ENCODE measurements at regions not wholly inside any gene's neighbourhood (a gene's known extent, or its start where the extent isn't known, plus 50 kb on each side); places are given as distances from the start of the nearest gene placed in this dataset.

- in situ Hi-C loops (cut with HindIII; ENCODE audit: low pct_unique_long_range_greater_than_20kb, low sequenced_read_pairs): no loop called here
- no peak for DNase-seq (ENCODE audit: low read depth in 1 of 2, low spot score in 1 of 2)
- no peak for TF ChIP-seq JUND (IDR thresholded peaks at IDR 0.05; ENCODE audit: low read depth)
Measured at GRCh38 chr12:98359856-98360255, 155.5 kb upstream of the TMPO start.

DNA sequence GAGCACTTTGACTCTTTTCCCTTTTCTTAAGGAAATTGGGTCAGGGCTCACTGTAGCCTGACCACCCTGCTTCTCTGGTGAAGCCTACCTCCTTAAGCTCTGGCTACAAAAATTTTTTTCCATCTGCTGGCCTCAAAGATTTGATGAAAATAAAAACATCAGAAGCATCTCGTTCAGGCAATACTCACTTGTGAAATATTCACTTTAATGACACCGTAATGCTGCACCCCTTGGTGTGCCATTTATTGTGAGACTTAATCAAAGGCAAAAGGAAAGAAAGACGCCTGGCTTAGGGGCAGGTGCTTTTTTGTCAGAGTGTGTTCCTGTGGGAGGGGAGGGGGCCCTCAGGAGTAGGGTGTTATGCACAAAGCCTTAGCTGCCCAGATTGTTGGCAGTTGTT is 155.0 kb upstream of the TMPO start:
- in situ Hi-C loops (cut with HindIII; ENCODE audit: low pct_unique_long_range_greater_than_20kb, low sequenced_read_pairs): no loop called here
- DNase-seq (ENCODE audit: low read depth in 1 of 2, low spot score in 1 of 2): no peak
- TF ChIP-seq JUND (IDR thresholded peaks at IDR 0.05; ENCODE audit: low read depth): no peak

DNA sequence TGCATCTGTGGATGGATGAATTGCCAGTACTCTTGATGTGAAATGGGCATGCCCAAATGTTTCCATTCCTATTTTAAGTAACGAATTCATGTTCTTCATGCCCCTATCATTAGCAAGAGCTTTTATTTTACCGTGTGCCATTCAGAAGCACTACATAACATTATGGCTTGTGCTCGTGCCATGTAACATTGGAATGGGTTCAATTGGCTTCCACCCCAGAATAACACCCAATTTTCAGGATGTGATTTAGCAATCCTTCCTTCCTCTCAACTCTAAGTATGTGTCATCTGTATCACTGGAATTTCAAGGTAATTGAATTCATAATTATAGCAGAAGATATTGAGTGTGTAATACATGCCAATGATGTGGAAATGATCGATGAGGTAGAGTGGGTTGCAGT is 145.8 kb upstream of the TMPO start:
- DNase-seq (ENCODE audit: low read depth in 1 of 2, low spot score in 1 of 2): no peak
- in situ Hi-C loops (cut with HindIII; ENCODE audit: low pct_unique_long_range_greater_than_20kb, low sequenced_read_pairs): no loop called here
- TF ChIP-seq JUND (IDR thresholded peaks at IDR 0.05; ENCODE audit: low read depth): no peak

DNA sequence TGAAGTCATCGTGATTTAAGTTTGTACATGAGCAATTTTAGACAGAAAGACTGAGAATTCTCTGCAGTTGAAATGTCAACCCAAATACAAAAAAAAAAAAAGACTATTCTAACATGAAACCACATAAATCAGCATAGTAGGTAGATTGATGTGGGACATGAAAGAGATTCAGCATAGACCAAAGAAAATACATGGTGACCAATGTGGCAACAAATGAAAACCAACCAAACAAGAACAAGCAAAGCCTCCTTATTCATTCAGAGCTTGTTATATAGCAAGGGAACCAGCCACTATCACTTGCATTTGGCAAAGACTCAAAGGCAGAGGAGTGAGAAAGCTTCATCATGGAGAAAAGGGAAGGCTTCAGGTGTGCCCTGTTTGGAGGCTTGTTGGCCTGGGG is 144.4 kb upstream of the TMPO start:
- in situ Hi-C loops (cut with HindIII; ENCODE audit: low pct_unique_long_range_greater_than_20kb, low sequenced_read_pairs): no loop called here
- TF ChIP-seq JUND (IDR thresholded peaks at IDR 0.05; ENCODE audit: low read depth): no peak
- no peak for DNase-seq (ENCODE audit: low read depth in 1 of 2, low spot score in 1 of 2)

DNA sequence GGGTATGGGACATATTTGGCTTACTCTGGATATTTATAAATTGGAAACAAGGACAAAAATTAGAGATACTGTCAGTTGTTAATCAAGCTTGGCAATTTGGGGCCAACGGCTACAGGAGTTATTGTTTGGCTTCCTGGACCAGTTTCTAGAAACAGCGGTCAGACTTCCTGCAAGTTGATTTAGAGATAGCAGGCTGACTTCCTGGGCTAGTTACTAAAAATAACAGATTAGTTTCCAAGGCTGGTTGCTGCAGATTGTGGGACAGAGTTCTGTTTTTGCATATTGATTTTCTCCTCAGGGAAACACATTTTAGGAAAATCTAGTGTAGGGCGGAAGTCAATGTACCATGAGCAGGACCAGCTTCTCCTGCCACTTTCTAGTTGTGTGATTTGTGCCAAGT is 144.0 kb upstream of the TMPO start:
- in situ Hi-C loops (cut with HindIII; ENCODE audit: low pct_unique_long_range_greater_than_20kb, low sequenced_read_pairs): no loop called here
- TF ChIP-seq JUND (IDR thresholded peaks at IDR 0.05; ENCODE audit: low read depth): peak; percentile 32; the same call in 1 of the 2 replicates
- peak in 1 of 2 experiments; percentile 62 for DNase-seq (ENCODE audit: low read depth in 1 of 2, low spot score in 1 of 2)

DNA sequence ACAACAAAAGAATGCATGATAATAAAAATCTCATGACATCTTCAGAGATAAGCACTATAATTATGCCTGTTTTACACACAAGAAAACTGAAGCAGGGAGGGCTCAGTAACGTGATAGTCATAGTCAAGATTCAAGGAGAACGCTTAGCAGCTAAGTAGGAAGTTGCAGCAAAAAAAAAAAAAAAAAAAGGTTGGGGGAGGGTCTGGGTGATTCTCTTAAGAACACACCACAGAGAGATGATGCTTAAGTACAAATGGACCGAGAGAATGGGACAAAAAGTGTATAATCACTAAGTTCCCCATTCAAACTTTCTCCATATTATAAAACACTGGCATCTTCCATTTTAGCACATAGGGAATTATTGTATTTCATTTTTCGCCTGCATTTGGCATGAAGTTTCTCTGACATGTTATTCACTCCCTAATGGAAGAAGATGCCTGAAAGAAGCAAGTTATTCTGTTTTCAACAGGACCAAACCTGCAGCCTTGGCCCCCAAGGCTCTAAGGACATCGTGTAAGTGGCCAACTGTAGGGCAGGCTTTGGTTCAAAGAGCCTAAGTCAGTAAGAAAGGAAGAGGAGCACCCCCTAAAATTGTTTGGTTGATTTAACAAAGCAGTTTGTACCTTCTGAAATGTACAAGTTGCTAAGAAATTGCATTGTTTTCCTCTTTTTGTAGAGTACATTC is 142.9 kb upstream of the TMPO start:
- TF ChIP-seq JUND (IDR thresholded peaks at IDR 0.05; ENCODE audit: low read depth): no peak
- DNase-seq (ENCODE audit: low read depth in 1 of 2, low spot score in 1 of 2): no peak
- in situ Hi-C loops (cut with HindIII; ENCODE audit: low pct_unique_long_range_greater_than_20kb, low sequenced_read_pairs): no loop called here

DNA sequence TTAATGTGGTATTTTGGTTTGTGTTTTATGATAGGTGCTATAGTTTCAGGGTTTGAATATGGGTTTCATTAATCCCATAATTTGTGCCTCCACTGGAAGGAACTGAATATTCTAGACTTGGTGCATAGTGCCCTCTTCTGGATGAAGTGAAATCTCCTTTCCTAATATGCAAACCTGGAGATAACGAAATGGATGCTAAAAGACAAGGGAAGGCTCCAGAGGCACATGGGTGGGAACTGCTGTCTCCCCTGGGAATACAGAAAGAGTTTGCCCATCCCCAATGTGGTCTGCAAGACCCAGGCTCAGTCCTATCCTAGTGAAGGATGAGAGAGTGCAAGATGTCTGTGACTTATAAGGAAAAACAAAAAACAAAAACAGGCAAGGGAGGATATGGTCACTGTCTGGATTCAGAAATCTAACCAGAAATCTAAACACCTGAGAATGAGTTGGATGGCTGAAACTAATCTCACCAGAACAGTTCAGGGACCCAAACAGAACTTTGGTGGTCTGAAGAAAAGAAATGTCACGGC is 142.3 kb upstream of the TMPO start:
- DNase-seq (ENCODE audit: low read depth in 1 of 2, low spot score in 1 of 2): peak; percentile 37 to 81
- TF ChIP-seq JUND (IDR thresholded peaks at IDR 0.05; ENCODE audit: low read depth): no peak
- in situ Hi-C loops (cut with HindIII; ENCODE audit: low pct_unique_long_range_greater_than_20kb, low sequenced_read_pairs): no loop called here

DNA sequence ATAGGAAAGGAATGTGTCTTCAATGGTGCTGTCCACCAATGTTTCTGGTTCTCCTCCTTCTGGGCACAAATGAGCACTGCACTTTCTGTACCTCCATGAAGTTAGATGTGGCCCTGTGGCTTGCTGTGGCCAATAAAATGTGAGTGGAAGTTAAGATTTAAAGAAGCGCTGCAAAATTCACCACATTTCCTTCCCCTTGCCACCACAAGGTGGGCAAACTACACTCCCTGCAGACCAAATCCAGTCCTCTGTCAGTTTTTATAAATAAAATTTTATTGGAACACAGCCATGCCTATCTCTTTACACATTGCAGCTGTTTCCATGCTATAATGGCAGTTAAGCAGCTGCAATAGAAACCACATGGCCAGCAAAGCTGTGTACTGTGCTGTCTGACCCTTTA is 141.4 kb upstream of the TMPO start:
- in situ Hi-C loops (cut with HindIII; ENCODE audit: low pct_unique_long_range_greater_than_20kb, low sequenced_read_pairs): no loop called here
- DNase-seq (ENCODE audit: low read depth in 1 of 2, low spot score in 1 of 2): peak in 1 of 2 experiments; percentile 55
- TF ChIP-seq JUND (IDR thresholded peaks at IDR 0.05; ENCODE audit: low read depth): no peak

GRCh38 chr12:98379106-98379505 is 136.3 kb upstream of the TMPO start:
- in situ Hi-C loops (cut with HindIII; ENCODE audit: low pct_unique_long_range_greater_than_20kb, low sequenced_read_pairs): no loop called here
- no peak for DNase-seq (ENCODE audit: low read depth in 1 of 2, low spot score in 1 of 2)

GRCh38 chr12:98385641-98386040 is 129.7 kb upstream of the TMPO start:
- no peak for TF ChIP-seq JUND (IDR thresholded peaks at IDR 0.05; ENCODE audit: low read depth)
- in situ Hi-C loops (cut with HindIII; ENCODE audit: low pct_unique_long_range_greater_than_20kb, low sequenced_read_pairs): no loop called here
- no peak for DNase-seq (ENCODE audit: low read depth in 1 of 2, low spot score in 1 of 2)

More at GRCh38 chr12:98379106-98379505, 136.3 kb upstream of the TMPO start:
- no peak for TF ChIP-seq JUND (IDR thresholded peaks at IDR 0.05; ENCODE audit: low read depth)

GRCh38 chr12:98387444-98387843 is 127.9 kb upstream of the TMPO start:
- in situ Hi-C loops (cut with HindIII; ENCODE audit: low pct_unique_long_range_greater_than_20kb, low sequenced_read_pairs): no loop called here

GRCh38 chr12:98388126-98388525 is 127.3 kb upstream of the TMPO start:
- in situ Hi-C loops (cut with HindIII; ENCODE audit: low pct_unique_long_range_greater_than_20kb, low sequenced_read_pairs): no loop called here
- no peak for TF ChIP-seq JUND (IDR thresholded peaks at IDR 0.05; ENCODE audit: low read depth)
- DNase-seq (ENCODE audit: low read depth in 1 of 2, low spot score in 1 of 2): no peak

More at GRCh38 chr12:98387444-98387843, 127.9 kb upstream of the TMPO start:
- TF ChIP-seq JUND (IDR thresholded peaks at IDR 0.05; ENCODE audit: low read depth): no peak
- no peak for DNase-seq (ENCODE audit: low read depth in 1 of 2, low spot score in 1 of 2)

DNA sequence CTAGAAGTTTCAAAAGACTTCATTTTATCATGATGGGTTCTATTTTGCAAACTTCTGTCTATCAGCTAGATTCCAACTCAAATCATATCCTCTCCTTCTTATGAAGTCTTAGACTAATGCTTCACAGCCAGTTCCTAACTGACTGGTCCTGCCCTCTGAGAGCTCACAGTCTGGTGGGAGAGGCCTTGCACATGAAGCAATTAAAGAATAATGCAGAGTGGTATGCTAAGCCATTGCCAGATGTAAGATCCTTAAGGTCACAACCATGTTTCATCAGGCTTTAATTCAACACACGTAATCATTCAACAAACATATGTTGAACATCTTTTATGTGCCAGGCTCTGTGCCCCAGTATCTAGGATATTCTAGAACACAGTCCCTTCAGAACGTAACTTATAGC is 125.8 kb upstream of the TMPO start:
- in situ Hi-C loops (cut with HindIII; ENCODE audit: low pct_unique_long_range_greater_than_20kb, low sequenced_read_pairs): no loop called here
- TF ChIP-seq JUND (IDR thresholded peaks at IDR 0.05; ENCODE audit: low read depth): no peak
- DNase-seq (ENCODE audit: low read depth in 1 of 2, low spot score in 1 of 2): no peak

All from T47D (cell line).